ENCODE measurements at regions not wholly inside any gene's neighbourhood (a gene's known extent, or its start where the extent isn't known, plus 50 kb on each side); places are given as distances from the start of the nearest gene placed in this dataset.

GRCh38 chr20:48094944-48095343, 309.7 kb upstream of the SULF2 start:
- H3K27me3 ChIP-seq = no peaks in the 10 kb centered on the region
- TF ChIP-seq Cebpa-rat (IDR thresholded peaks at IDR 0.05) = no peak
- no peak overlapping the region for H3K9ac ChIP-seq
- H3K4me3 ChIP-seq = no peak overlapping the region
- no peak overlapping the region for H3K4me2 ChIP-seq
- no peak overlapping the region for H3K27ac ChIP-seq
- no peaks in the 10 kb centered on the region for H4K20me1 ChIP-seq
- H3K9me3 ChIP-seq = no peaks in the 10 kb centered on the region
- H3K36me3 ChIP-seq = no peaks in the 10 kb centered on the region
- H3K4me1 ChIP-seq = peaks cover 16% of the 10 kb centered on the region

DNA sequence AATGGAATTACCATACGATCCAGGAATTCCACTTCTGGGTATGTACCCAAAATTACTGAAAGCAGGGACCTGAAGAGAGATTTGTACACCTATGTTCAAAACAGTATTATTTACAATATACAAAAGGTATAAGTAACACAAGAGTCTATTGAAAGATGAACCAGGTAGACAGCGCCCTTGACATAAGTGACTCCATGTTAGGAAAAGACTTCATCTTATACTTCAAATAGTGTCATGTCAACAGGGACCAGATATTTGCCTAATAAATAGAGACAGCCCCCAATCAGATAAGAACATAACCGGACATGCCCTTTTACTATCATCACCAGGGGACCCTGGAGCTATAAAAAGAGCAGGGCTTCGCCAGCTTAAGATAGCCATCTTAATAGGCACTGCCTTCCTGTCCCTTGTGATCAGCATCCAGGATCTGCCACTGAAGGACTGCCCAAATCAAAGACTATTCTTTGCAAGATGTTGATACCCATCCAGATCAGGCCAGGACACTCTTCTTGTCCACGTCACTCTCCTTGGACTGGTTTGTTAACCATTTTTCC, 309.0 kb upstream of the SULF2 start:
- Histone ChIP-seq H3K9ac (no peak overlapping the region), H3K27me3 (no peaks in the 10 kb centered on the region), H3K9me3 (no peaks in the 10 kb centered on the region), H4K20me1 (no peaks in the 10 kb centered on the region), H3K4me1 (peaks cover 16% of the 10 kb centered on the region), H3K27ac (no peak overlapping the region), H3K4me2 (no peak overlapping the region), H3K36me3 (no peaks in the 10 kb centered on the region), H3K4me3 (no peak overlapping the region)
- no peak for TF ChIP-seq Cebpa-rat (IDR thresholded peaks at IDR 0.05)

GRCh38 chr20:48092596-48093280, 307.5 kb upstream of the SULF2 start:
- Histone ChIP-seq H3K9ac (no peak overlapping the region), H3K4me3 (no peak overlapping the region), H3K27me3 (no peaks in the 10 kb centered on the region), H3K36me3 (no peaks in the 10 kb centered on the region), H3K4me2 (no peak overlapping the region), H3K27ac (no peak overlapping the region), H3K9me3 (no peaks in the 10 kb centered on the region), H4K20me1 (no peaks in the 10 kb centered on the region), H3K4me1 (peaks cover 9% of the 10 kb centered on the region)
- TF ChIP-seq Cebpa-rat (IDR thresholded peaks at IDR 0.05) = no peak

DNA sequence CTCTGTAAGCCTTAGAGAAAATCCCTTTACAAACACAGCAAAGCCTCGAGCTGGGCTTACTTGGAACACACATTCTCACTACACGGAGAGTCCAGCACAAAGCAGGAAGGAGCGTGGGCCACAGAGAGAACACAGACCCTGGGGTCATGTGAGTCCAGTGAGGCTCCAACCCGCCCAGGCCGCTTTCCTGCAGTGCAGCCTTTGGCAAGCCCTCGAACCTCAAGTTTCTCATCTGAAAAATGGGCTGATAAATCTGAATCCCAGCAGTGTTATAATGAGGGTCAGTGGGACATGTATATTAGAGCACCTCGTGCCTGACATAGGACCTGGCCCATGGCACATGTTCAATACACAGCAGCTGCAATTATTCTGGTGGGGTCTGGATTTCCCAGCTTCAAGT, 305.5 kb upstream of the SULF2 start:
- Histone ChIP-seq H4K20me1 (no peaks in the 10 kb centered on the region), H3K27ac (no peak overlapping the region), H3K27me3 (no peaks in the 10 kb centered on the region), H3K4me3 (no peak overlapping the region), H3K4me1 (no peaks in the 10 kb centered on the region), H3K9me3 (no peaks in the 10 kb centered on the region), H3K4me2 (no peak overlapping the region), H3K9ac (no peak overlapping the region), H3K36me3 (no peaks in the 10 kb centered on the region)
- no peak for TF ChIP-seq Cebpa-rat (IDR thresholded peaks at IDR 0.05)

DNA sequence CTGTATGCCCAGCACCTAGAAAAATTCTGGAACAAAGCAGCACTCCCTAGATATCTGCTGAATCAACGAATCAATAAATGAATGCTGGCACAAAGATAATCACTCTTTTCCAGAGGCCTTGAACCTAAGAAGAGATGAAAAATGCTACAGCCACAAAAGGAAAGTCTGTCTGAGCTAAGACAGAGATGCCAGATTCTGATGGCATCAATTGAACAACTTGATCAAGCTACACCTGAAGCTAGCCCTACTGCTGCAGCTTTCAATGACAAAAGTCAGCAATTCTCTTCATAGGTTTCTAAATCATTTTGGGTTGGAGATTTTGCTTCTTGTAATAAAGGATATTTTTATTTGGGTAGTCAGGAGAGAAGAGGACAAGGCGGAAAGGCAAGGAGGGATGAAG, 305.0 kb upstream of the SULF2 start:
- no peaks in the 10 kb centered on the region for H3K9me3 ChIP-seq
- TF ChIP-seq Cebpa-rat (IDR thresholded peaks at IDR 0.05) = no peak
- H3K4me2 ChIP-seq = no peak overlapping the region
- H3K4me1 ChIP-seq = no peaks in the 10 kb centered on the region
- H3K36me3 ChIP-seq = no peaks in the 10 kb centered on the region
- no peaks in the 10 kb centered on the region for H3K27me3 ChIP-seq
- no peak overlapping the region for H3K27ac ChIP-seq
- no peak overlapping the region for H3K4me3 ChIP-seq
- H4K20me1 ChIP-seq = no peaks in the 10 kb centered on the region
- no peak overlapping the region for H3K9ac ChIP-seq

- peaks cover 16% of the 10 kb centered on the region for H3K9me3 ChIP-seq
- no peak overlapping the region for H3K4me3 ChIP-seq
- no peaks in the 10 kb centered on the region for H4K20me1 ChIP-seq
- H3K9ac ChIP-seq = no peak overlapping the region
- H3K36me3 ChIP-seq = no peaks in the 10 kb centered on the region
- H3K27ac ChIP-seq = no peak overlapping the region
- H3K4me2 ChIP-seq = no peak overlapping the region
- no peaks in the 10 kb centered on the region for H3K27me3 ChIP-seq
- no peaks in the 10 kb centered on the region for H3K4me1 ChIP-seq
- TF ChIP-seq Cebpa-rat (IDR thresholded peaks at IDR 0.05) = no peak
Observed at GRCh38 chr20:48080583-48080982, 295.3 kb upstream of the SULF2 start.

- Histone ChIP-seq H3K4me2 (no peak overlapping the region), H4K20me1 (no peaks in the 10 kb centered on the region), H3K27me3 (no peaks in the 10 kb centered on the region), H3K4me3 (no peak overlapping the region), H3K27ac (no peak overlapping the region), H3K4me1 (no peaks in the 10 kb centered on the region), H3K9me3 (peaks cover 4% of the 10 kb centered on the region), H3K36me3 (no peaks in the 10 kb centered on the region), H3K9ac (no peak overlapping the region)
- TF ChIP-seq Cebpa-rat (IDR thresholded peaks at IDR 0.05) = no peak
Observed at GRCh38 chr20:48079028-48079427, 293.7 kb upstream of the SULF2 start.

- Histone ChIP-seq H3K4me3 (no peak overlapping the region), H3K4me2 (no peak overlapping the region), H3K4me1 (no peaks in the 10 kb centered on the region), H3K27ac (no peak overlapping the region), H3K9me3 (no peaks in the 10 kb centered on the region), H3K9ac (no peak overlapping the region), H3K36me3 (no peaks in the 10 kb centered on the region), H4K20me1 (no peaks in the 10 kb centered on the region), H3K27me3 (no peaks in the 10 kb centered on the region)
- no peak for TF ChIP-seq Cebpa-rat (IDR thresholded peaks at IDR 0.05)
Observed at GRCh38 chr20:48076747-48077146, 291.5 kb upstream of the SULF2 start.

GRCh38 chr20:48076247-48076646, 291.0 kb upstream of the SULF2 start:
- Histone ChIP-seq H3K27me3 (no peaks in the 10 kb centered on the region), H3K4me1 (no peaks in the 10 kb centered on the region), H4K20me1 (no peaks in the 10 kb centered on the region), H3K4me2 (no peak overlapping the region), H3K9me3 (no peaks in the 10 kb centered on the region), H3K27ac (no peak overlapping the region), H3K4me3 (no peak overlapping the region), H3K9ac (no peak overlapping the region), H3K36me3 (no peaks in the 10 kb centered on the region)
- TF ChIP-seq Cebpa-rat (IDR thresholded peaks at IDR 0.05) = no peak

- Histone ChIP-seq H3K4me1 (no peaks in the 10 kb centered on the region), H3K4me3 (no peak overlapping the region), H3K27ac (no peak overlapping the region), H3K9ac (no peak overlapping the region), H3K4me2 (no peak overlapping the region), H4K20me1 (no peaks in the 10 kb centered on the region), H3K9me3 (no peaks in the 10 kb centered on the region), H3K36me3 (no peaks in the 10 kb centered on the region), H3K27me3 (no peaks in the 10 kb centered on the region)
- no peak for TF ChIP-seq Cebpa-rat (IDR thresholded peaks at IDR 0.05)
Observed at GRCh38 chr20:48075591-48076174, 290.4 kb upstream of the SULF2 start.

Measured in BLaER1 (cell line).